ENCODE measurements at regions not wholly inside any gene's neighbourhood (a gene's known extent, or its start where the extent isn't known, plus 50 kb on each side); places are given as distances from the start of the nearest gene placed in this dataset.

- FAIRE-seq, result no peak
- no peak for TF ChIP-seq CTCF (IDR thresholded peaks at IDR 0.05; ENCODE audit: insufficient read depth, missing control alignments)
Measured at GRCh38 chr1:229041946-229042345, 229.0 kb upstream of the RAB4A start.

GRCh38 chr1:229042482-229042881, 228.4 kb upstream of the RAB4A start:
- no peak for DNase-seq (ENCODE audit: insufficient read length, low spot score)
- no peak for TF ChIP-seq CTCF (IDR thresholded peaks at IDR 0.05; ENCODE audit: insufficient read depth, missing control alignments)
- peak; percentile 16 for FAIRE-seq

More at GRCh38 chr1:229041946-229042345, 229.0 kb upstream of the RAB4A start:
- no peak for DNase-seq (ENCODE audit: insufficient read length, low spot score)

- no peak for TF ChIP-seq CTCF (IDR thresholded peaks at IDR 0.05; ENCODE audit: insufficient read depth, missing control alignments)
- peak; percentile 78 for FAIRE-seq
- no peak for DNase-seq (ENCODE audit: insufficient read length, low spot score)
Measured at GRCh38 chr1:229043115-229043514, 227.8 kb upstream of the RAB4A start.

GRCh38 chr1:229046251-229046853, 224.6 kb upstream of the RAB4A start:
- DNase-seq (ENCODE audit: insufficient read length, low spot score) (no peak), FAIRE-seq (no peak)
- TF ChIP-seq CTCF (IDR thresholded peaks at IDR 0.05; ENCODE audit: insufficient read depth, missing control alignments), result no peak

GRCh38 chr1:229047161-229047839, 223.6 kb upstream of the RAB4A start:
- TF ChIP-seq CTCF (IDR thresholded peaks at IDR 0.05; ENCODE audit: insufficient read depth, missing control alignments), result no peak
- DNase-seq (ENCODE audit: insufficient read length, low spot score), result no peak
- FAIRE-seq, result no peak

- no peak for TF ChIP-seq CTCF (IDR thresholded peaks at IDR 0.05; ENCODE audit: insufficient read depth, missing control alignments)
- DNase-seq (ENCODE audit: insufficient read length, low spot score), result no peak
- no peak for FAIRE-seq
Measured at GRCh38 chr1:229047840-229048620, 222.9 kb upstream of the RAB4A start.
